Subcutaneous abdominal adipose tissue (tissue), 5 donors: ENCODE measurements at regions not wholly inside any gene's neighbourhood (a gene's known extent, or its start where the extent isn't known, plus 50 kb on each side); places are given as distances from the start of the nearest gene placed in this dataset.

Source experiments
- H3K27ac ChIP-seq: one replicate; pipeline ENCODE4 v1.7.0; 2013; ENCODE audit warnings: low read depth, mild to moderate bottlenecking, inconsistent platforms, low read length, moderate library complexity
- H3K27me3 ChIP-seq, 5 donors: one replicate each; pipeline ENCODE4 v1.7.0; 2013; ENCODE audit warnings: low read length in 5 of 5, inconsistent platforms in 1 of 5; ENCODE audit not compliant: control insufficient read depth in 5 of 5, insufficient read depth in 4 of 5
- H3K36me3 ChIP-seq, 5 donors: one replicate each; pipeline ENCODE4 v1.7.0; 2013; ENCODE audit warnings: low read length in 5 of 5; ENCODE audit not compliant: control insufficient read depth in 5 of 5, insufficient read depth in 5 of 5
- H3K4me1 ChIP-seq, 5 donors: one replicate each; pipeline ENCODE4 v1.7.0; 2013; ENCODE audit warnings: low read length in 5 of 5, mild to moderate bottlenecking in 3 of 5, moderate library complexity in 1 of 5; ENCODE audit not compliant: control insufficient read depth in 5 of 5, insufficient read depth in 5 of 5
- H3K4me3 ChIP-seq, 5 donors: one replicate each; pipeline ENCODE4 v1.7.0; 2013; ENCODE audit warnings: low read length in 5 of 5, low read depth in 1 of 5
- H3K9ac ChIP-seq, 5 donors: one replicate each; pipeline ENCODE4 v1.7.0; 2013; ENCODE audit warnings: low read length in 5 of 5, mild to moderate bottlenecking in 4 of 5, moderate library complexity in 3 of 5
- H3K9me3 ChIP-seq, 5 donors: one replicate each; pipeline ENCODE4 v1.7.0; 2013; ENCODE audit warnings: low read length in 5 of 5; ENCODE audit not compliant: control insufficient read depth in 5 of 5
- donor health status: healthy.
- donor health status: healthy.
- donor health status: healthy.
- donor health status: healthy.
- donor health status: healthy.

DNA sequence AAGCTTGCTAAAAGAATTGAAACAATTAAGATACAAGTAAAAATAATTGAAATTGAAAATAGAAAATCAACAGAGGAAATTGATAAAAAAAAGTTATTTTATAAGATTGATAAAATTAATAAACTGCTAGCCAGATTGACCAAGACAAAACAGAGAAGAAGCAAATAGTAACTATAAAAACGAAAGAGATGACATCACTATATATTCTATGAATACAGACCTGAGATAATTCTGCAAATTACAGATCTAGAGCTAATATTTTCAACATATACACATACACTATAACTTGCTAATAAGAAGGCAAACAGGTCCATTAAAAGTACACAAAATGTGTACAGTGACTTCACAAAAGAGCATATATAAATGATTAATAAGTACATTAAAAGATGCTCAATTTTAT is 90.1 kb upstream of the RNPC3 start:
- H3K4me1 ChIP-seq, result no peaks in the 10 kb centered on the region
- H3K27ac ChIP-seq, result no peak overlapping the region
- no peak overlapping the region for H3K9ac ChIP-seq
- H3K9me3 ChIP-seq, result no peaks in the 10 kb centered on the region
- H3K36me3 ChIP-seq, result no peaks in the 10 kb centered on the region
- H3K27me3 ChIP-seq, result no peaks in the 10 kb centered on the region
- H3K4me3 ChIP-seq, result no peak overlapping the region

DNA sequence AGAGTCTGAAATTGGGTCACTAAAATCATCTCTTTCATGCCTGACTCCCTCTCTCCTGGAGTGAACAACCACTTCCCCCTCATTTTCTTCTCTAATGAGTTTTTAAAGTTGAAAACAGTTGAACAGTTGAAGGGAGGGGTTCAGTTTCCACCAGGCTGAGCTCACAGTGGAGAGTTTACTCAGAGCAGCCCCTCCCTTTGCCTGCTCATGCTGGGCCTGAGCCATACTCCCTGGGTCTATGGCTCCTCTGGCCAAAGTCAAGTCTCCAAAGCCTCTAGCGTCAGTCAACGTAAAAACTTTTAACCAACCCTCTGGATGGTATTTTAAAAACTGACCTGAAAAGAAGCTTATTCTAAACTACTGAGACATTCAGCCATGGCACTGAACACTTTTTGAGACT is 100.8 kb upstream of the RNPC3 start:
- Histone ChIP-seq H3K9me3 (peaks cover 0 to 2% (median 0%) of the 10 kb centered on the region in 5 donors), H3K4me1 (no peaks in the 10 kb centered on the region), H3K36me3 (no peaks in the 10 kb centered on the region), H3K4me3 (no peak overlapping the region), H3K27ac (no peak overlapping the region), H3K27me3 (no peaks in the 10 kb centered on the region), H3K9ac (no peak overlapping the region)

DNA sequence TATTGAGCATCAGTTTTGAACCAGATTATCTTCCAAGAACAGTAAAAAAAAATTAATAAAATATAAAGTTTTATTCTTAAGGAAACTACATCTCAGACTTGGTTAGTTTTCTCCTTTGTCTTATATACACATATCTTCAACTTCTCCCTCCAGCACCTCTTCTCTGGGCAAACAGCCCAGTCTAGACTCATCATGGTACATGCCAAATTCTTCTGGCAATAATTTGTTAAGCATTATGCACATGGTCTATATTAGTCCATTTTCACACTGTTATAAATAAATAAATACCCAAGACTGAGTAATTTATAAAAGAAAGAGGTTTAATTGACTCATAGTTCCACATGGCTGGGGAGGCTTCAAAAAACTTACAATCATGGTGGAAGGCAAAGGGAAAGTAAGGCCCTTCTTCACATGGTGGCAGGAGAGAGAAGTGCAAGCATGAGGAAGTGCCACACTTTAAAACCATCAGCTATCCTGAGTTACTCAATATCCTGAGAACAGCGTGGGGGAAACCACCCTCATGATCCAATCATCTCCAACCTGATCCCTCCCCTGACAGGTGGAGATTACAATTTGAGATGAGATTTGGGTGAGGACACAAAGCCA is 108.7 kb upstream of the RNPC3 start:
- H3K9ac ChIP-seq, result no peak overlapping the region
- H3K9me3 ChIP-seq, result no peaks in the 10 kb centered on the region
- no peaks in the 10 kb centered on the region for H3K36me3 ChIP-seq
- H3K4me3 ChIP-seq, result no peak overlapping the region
- H3K4me1 ChIP-seq, result no peaks in the 10 kb centered on the region
- H3K27ac ChIP-seq, result no peak overlapping the region
- H3K27me3 ChIP-seq, result no peaks in the 10 kb centered on the region

DNA sequence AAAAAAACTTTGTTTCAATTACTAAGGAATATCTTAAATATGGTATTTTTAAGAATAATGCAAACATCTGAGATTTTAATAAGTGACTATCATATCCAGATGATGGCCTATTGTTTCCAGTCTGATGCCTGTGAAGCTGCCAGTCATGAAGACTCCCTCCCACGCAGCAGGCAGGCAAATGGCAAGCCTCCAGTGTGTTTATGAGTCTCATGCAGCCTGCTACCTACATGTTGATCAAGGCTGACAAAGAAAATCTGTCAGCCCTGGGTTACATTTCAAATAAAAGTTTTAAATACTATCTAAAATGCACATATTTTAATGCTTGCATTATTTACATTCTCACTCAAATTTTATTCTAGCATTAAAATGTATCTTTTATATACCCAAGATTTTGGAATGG is 137.6 kb upstream of the RNPC3 start:
- no peaks in the 10 kb centered on the region for H3K27me3 ChIP-seq

DNA sequence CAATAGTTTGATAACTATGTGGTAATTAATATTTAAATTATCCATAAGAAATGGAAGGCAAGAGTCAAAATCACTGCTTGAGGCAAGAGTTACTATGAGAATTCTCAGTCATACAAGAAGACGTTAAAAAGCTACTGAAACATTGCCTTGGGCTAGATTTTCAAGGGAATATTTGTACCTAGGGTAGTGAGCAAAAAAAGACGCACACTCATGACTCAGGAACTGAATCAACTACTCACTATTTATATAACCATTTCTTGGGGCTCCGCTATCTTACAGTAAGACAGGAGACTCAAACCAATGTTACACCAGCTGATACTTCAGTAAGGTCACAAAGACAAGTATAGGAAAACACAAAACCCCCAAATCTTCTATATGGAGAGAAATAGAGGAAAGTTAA is 151.5 kb upstream of the RNPC3 start:
- no peaks in the 10 kb centered on the region for H3K36me3 ChIP-seq
- H3K9ac ChIP-seq, result no peak overlapping the region
- H3K27me3 ChIP-seq, result no peaks in the 10 kb centered on the region
- peaks cover 0 to 2% (median 0%) of the 10 kb centered on the region in 5 donors for H3K9me3 ChIP-seq
- no peak overlapping the region for H3K27ac ChIP-seq
- H3K4me3 ChIP-seq, result no peak overlapping the region
- peaks cover 0 to 28% (median 9%) of the 10 kb centered on the region in 5 donors for H3K4me1 ChIP-seq

More for the DNA sequence above, 137.6 kb upstream of the RNPC3 start:
- Histone ChIP-seq H3K9ac (no peak overlapping the region), H3K36me3 (no peaks in the 10 kb centered on the region), H3K4me3 (no peak overlapping the region), H3K9me3 (peaks cover 0 to 10% (median 5%) of the 10 kb centered on the region in 5 donors), H3K4me1 (no peaks in the 10 kb centered on the region), H3K27ac (no peak overlapping the region)

DNA sequence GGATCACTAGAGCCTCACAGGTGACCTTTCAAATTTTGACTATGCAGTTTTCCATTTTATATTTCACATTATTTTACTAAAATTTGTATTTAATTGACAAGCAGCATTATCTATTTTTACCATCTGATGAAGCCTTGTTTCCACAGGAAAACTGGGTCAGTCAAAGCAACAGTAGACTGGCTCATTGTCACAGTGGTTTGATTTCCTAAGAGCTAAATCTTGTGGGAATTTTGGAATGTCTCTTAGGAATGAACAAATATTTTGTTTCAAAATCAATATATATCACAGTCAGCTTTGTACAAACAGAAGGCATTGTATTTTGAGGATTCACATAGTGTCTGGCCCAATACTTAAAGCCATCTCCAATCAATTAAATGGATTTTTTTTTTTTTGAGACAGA is 152.6 kb upstream of the RNPC3 start:
- H3K27ac ChIP-seq, result peak overlapping the region; percentile 48
- no peaks in the 10 kb centered on the region for H3K27me3 ChIP-seq
- H3K4me3 ChIP-seq, result no peak overlapping the region
- H3K4me1 ChIP-seq, result peaks cover 0 to 28% (median 9%) of the 10 kb centered on the region in 5 donors
- no peaks in the 10 kb centered on the region for H3K36me3 ChIP-seq
- H3K9me3 ChIP-seq, result peaks cover 0 to 2% (median 0%) of the 10 kb centered on the region in 5 donors
- H3K9ac ChIP-seq, result no peak overlapping the region

DNA sequence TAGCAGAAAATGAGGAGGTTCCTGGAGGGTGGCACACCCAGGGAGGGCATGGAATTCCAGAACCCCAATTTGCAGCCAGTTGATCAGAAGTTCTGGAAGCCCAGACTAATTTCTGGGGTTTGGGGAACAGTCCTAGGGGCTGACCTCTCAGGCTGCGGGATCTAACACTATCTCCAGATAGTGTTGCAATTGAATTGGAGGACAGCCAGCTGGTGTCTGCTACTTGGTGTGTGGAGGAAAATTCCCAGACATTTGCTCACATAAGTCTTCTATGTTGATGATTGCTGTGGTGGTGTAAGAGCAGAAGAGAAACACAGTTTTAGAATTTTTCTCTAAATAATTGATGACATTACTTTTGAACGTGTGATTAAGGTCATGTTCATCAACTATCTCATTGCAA is 154.3 kb upstream of the RNPC3 start:
- Histone ChIP-seq H3K9me3 (no peaks in the 10 kb centered on the region), H3K27ac (peak overlapping the region; percentile 12), H3K9ac (no peak overlapping the region), H3K36me3 (no peaks in the 10 kb centered on the region), H3K27me3 (no peaks in the 10 kb centered on the region), H3K4me1 (peaks cover 0 to 28% (median 9%) of the 10 kb centered on the region in 5 donors), H3K4me3 (no peak overlapping the region)

DNA sequence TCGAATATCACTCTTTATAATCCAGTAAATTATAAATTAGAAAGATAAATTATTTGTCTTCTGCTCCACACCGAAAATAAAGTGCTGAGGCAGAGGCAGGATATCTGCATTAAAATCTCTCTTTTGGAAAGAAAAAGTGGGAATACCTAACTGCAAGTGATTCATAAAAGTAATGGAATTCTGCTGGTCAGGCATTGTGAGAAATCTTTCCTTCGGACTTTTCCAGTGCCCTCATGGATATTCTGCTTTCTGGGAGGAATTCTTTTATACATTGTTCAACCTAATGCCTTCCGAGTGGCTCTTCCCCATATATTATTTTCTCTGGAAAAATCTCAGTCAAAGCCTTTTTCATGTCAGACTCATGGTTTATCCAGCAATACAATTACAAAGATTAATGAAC is 158.3 kb upstream of the RNPC3 start:
- peaks cover 0 to 14% (median 9%) of the 10 kb centered on the region in 5 donors for H3K4me1 ChIP-seq
- H3K9me3 ChIP-seq, result no peaks in the 10 kb centered on the region
- H3K9ac ChIP-seq, result no peak overlapping the region
- H3K27me3 ChIP-seq, result no peaks in the 10 kb centered on the region
- no peak overlapping the region for H3K27ac ChIP-seq
- H3K36me3 ChIP-seq, result no peaks in the 10 kb centered on the region
- H3K4me3 ChIP-seq, result no peak overlapping the region

DNA sequence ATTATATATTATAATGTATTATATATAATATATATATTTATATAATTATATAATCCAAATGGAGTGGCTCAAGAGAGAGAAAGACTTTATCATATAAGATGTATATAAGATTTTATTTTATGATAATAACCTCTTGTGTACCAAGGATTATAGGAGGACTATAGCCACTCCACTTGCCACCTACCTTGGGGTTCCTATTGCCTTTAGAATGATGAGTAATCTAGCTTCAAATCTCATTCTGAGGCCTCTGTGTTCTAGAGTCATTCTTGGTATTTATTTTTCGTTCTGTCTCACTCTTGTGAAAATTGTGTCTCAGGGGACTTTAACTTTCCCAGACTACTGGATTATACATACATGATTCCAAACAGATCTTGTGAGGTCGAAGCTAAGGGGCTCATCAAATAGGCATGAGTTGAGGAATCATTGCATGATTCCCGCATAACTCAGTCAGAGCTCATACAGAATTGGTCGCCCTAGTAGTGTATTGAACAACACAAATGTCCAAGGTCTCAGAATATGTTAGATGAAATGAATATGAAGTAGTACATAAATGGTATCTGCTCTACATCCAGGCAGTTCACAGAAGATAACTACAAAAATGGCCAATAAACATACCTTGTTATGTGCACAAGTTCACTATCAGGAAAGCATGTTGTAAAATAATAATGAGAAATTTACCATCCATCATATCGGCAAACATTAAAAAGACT is 159.5 kb upstream of the RNPC3 start:
- Histone ChIP-seq H3K27ac (no peak overlapping the region), H3K36me3 (no peaks in the 10 kb centered on the region), H3K9me3 (no peaks in the 10 kb centered on the region), H3K4me3 (no peak overlapping the region), H3K27me3 (no peaks in the 10 kb centered on the region), H3K9ac (no peak overlapping the region), H3K4me1 (peaks cover 0 to 3% (median 3%) of the 10 kb centered on the region in 5 donors)

DNA sequence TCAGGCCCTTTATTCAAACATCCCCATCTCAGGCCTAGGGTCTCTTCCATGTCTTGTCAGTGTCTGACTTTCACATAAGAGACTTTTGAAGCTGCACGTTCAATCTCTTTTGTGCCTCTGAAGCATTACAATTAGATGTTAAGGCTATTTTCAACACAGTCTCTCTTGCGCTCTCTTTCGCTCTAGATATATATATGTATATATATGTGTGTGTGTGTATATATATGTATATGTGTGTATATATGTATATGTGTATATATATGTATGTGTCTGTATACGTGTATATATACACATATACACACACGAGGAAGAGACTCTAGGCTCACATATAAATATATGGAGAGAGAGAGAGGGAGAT is 162.5 kb upstream of the RNPC3 start:
- no peaks in the 10 kb centered on the region for H3K27me3 ChIP-seq
- H3K4me3 ChIP-seq, result no peak overlapping the region
- no peak overlapping the region for H3K9ac ChIP-seq

More for the DNA sequence above, 162.5 kb upstream of the RNPC3 start:
- Histone ChIP-seq H3K9me3 (no peaks in the 10 kb centered on the region), H3K36me3 (no peaks in the 10 kb centered on the region), H3K4me1 (no peaks in the 10 kb centered on the region), H3K27ac (no peak overlapping the region)
